ENCODE measurements at regions not wholly inside any gene's neighbourhood (a gene's known extent, or its start where the extent isn't known, plus 50 kb on each side); places are given as distances from the start of the nearest gene placed in this dataset.

DNA sequence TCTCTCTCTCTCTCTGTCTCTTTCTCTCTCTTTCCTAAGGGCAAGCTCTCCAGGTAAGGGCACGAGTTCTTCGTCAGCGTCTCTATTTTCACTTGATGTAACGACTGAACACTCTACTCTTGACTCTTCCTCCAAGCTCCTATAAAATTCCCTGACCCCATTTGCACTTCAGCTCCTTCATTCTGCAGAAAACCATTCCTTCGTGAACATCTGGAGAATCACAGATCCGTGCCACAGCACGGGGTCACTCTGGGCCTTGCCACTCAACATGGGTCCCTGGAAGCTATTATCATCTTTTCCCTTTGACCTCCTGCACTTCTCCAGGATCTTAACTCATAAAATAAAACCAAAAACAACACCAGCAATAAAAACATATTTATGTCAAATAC is 112.0 kb upstream of the LNX1 start:
- TF ChIP-seq POLR2A (IDR thresholded peaks at IDR 0.05; ENCODE audit: low read depth, low read length) (no peak), POLR2AphosphoS5 (IDR thresholded peaks at IDR 0.05; ENCODE audit: low read depth, low read length) (no peak), TAF1 (IDR thresholded peaks at IDR 0.05; ENCODE audit: low read depth, low read length) (no peak)
